HG03045 (cell line): ENCODE measurements at regions not wholly inside any gene's neighbourhood (a gene's known extent, or its start where the extent isn't known, plus 50 kb on each side); places are given as distances from the start of the nearest gene placed in this dataset.

Experiments
- ATAC-seq: cut with Tn5 transposase; IDR thresholded peaks from one replicate; pipeline ENCODE4 v1.9.1; 2021; ENCODE audit warnings: mild to moderate bottlenecking, moderate library complexity; ENCODE audit not compliant: unreplicated experiment

DNA sequence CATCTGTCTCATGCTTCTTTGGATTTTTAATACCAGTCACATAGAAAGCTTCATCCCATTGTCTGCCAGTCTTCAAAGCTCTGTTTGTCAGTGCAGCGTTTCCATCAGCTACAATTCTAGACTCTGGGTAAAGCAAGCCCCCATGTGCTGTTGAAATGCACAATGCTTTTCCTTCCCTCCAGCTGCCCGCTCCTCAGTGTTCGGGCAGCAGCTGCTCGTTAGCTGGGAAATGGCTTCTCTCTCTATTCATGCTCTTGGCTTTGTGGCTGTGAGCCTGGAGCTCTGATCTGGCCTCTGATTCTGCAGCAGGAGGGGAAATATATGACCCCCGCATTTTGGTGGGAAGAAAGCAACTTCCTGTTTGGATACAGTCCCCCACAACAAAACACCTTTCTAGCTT, 213.0 kb upstream of the CDYL start:
- ATAC-seq, result no peak

- no peak for ATAC-seq
Observed at GRCh38 chr6:4561773-4562400, 214.3 kb upstream of the CDYL start.

DNA sequence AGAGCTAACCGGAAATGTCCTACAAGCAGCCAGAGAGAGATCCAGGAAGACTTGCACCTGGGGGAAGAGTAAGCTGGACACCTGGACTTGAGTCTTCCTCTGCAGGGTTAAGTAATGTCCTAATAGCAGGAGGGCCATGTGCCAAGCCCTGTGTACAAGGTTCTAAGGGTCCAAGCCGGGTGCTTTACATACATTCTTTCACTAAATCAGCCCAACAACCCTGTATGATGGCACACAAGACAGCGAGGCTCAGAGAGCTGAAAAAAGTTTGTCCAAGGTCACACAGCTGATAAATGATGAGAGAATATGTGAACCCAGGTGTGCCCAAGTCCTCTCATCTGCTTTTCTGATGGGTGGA, 215.1 kb upstream of the CDYL start:
- no peak for ATAC-seq

DNA sequence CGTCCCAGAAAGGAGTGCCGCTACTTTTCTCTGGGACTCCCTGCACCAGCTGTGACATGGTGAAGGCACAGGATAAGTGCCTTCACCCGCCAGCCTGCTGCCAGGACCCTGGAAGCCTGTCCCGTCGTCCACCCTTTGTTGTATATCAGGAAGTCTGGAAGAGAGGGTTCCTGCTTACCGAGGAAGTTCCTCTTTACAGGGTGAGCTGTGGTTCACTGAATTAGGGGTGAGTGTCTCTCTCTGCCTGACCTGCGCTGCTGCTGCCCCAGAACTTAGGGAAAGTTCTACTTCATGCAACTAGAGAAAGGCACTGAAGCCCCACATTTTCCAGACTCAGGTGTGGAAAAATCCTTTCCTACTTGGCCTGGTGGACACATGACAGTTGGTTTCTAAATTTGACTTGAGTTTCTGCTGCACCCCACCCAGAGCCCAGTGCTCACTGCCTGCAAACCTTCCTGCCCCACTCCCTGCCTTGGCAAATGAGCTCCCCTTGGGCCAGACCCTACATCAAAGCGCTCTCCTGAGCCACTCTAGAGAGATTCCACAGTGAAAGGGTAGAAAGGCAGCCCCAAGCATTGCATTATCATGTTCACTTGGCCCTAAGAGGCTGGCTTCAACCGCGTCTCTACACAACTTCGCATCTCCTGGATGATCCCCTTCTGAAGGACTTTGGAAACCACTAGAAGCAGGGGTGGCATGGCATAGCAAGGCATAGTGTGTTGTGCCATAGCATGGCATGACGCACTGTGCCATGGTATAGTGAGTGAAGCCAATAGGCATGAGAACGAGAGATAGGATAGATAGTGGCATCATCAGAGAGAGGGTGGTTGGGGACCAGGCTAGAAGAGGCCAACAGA, 215.8 kb upstream of the CDYL start:
- no peak for ATAC-seq

DNA sequence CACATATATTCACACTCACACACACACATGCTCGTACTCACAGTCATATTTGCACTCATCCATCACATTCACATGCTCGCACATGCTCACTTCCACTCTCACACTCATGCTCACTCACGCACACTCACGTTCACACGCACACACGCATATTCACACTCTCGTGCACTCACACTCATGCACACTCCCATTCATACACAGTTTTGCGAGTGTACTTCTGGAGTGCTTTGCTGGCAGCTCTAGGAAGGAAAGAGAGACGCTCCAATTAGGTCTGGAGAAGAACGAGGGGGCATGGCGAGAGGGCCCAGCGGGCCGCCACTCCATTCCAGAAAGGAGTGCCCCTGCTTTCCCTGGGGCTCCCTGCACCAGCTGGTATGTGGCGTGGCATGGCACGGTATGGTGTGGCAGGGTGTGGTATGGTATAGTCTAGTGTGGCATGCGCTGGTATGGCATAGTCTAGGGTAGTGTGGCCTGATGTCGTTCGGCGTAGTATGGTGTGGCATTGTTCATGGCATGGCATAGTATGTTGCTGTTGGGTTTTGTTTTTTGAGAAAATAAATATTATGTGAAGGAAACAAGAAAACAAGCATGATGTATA, 216.8 kb upstream of the CDYL start:
- no peak for ATAC-seq

- no peak for ATAC-seq
Observed at GRCh38 chr6:4554645-4555044, 221.6 kb upstream of the CDYL start.

GRCh38 chr6:4553387-4553786, 222.8 kb upstream of the CDYL start:
- ATAC-seq, result no peak

DNA sequence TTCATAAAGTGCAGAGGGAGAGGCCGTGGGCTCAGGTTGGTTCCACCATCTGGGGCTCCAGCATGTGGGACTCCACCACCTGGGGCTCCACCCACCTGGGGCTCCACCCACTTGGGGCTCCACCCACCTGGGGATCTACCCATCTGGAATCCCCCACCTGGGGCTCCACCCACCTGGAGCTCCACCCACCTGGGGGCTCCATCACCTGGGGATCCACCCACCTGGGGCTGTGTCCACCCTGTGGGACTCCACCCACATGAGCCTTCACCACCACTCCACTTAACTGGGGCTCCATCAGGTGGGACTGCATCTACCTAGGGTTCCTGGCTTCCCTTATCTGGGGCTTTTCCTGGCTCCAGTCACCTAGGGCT, 226.0 kb upstream of the CDYL start:
- ATAC-seq, result no peak

DNA sequence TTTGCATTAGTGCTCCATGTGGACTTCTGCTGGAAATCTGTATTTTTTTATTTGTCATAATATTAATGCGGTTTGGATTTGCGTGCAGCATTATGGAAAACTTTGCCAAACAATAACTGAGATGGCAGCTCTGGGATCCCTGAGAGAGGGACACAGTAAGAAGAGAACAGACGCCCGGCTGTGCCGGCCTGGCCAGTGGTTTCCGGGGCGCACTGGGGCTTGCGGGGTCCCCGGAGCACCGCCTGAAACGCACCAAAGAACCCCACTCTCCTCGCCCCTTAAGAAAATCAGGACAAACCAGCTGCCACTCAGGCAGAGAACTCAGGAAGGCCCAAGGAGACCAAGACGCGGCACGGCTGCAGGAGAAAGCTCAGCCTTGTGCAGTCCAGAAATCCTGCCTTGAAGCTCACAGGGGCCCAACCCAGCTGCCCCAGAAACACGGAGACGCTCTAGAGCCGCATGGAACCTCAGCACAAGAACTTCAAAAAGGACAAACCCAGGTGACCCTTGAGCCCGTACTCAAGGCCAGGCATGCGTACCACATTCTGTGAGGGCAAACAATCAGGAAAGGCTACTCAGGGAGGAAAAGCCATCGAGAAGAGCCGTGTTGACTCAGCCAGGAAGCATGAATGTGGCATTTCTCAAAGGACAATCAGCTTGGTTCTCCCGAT, 226.5 kb upstream of the CDYL start:
- no peak for ATAC-seq

DNA sequence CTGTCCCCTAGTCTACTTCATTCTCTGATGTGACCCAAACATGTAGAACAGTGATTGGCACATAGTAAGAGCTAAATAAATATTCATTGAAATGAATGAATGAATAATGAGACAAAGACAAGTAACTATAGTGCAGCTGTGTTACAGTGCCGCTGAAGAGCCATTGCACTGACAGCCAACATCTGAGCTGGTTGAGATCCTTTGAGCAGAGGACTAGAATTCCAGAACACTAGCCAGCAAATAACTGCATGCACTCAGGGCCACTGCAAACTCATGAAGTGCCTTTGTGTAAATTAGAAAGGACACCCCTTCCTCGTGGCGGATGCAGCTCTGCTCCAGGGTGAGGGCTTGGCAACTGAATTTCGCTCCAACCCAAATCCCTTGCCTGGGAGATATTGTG, 230.3 kb upstream of the CDYL start:
- no peak for ATAC-seq

DNA sequence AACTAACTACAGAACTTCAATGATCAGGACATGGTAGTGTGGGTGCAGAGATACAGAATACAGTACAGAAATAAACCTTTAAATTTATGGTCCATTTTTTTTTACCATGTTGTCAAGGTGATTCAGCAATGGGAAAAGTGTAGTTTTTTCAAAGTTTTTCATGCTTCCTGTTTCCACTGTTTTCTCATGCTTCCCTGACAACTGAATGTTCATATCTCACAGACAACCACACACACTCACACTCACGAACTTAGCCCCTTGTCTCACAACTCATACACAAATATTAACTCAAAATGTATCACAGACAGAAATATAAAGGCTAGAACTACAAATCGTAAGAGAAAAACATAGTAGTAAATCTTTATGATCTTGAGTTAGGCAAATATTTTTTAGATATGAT, 232.6 kb upstream of the CDYL start:
- no peak for ATAC-seq

DNA sequence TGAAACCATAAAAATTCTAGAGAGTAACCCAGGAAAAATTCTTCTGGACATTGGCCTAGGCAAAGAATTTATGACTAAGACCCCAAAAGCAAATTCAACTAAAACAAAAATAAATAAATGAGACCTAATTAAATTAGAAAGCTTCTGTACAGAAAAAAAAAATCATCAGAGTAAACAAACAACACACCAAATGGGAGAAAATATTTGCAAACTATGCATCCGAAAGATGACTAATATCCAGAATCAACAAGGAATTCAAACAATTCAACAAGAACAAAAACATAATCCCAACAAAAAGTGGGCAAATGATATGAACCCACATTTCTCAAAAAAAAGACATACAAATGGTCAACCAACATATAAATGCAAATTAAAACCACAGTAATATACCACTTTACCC, 242.6 kb upstream of the CDYL start:
- ATAC-seq, result no peak

- ATAC-seq, result no peak
Observed at GRCh38 chr6:4531406-4531805, 244.8 kb upstream of the CDYL start.

DNA sequence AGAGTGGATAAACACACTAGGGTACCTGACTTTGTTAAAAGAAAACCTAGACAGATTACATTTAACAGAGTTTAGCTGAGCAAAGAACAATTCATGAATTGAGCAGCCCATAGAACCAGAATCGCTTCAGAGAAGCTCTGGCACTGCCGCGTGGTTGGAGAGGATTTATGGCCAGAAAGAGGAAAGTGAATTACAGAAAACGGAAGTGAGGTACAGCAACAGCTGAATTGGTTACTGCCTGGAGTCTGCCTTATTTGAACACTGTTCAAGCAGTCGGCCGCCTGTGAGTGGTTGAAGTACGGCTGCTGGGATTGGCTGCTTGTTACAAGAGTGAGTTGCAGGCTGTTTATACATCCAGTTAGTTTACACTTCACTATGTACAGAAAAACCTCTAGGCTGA, 253.8 kb upstream of the CDYL start:
- ATAC-seq, result no peak

DNA sequence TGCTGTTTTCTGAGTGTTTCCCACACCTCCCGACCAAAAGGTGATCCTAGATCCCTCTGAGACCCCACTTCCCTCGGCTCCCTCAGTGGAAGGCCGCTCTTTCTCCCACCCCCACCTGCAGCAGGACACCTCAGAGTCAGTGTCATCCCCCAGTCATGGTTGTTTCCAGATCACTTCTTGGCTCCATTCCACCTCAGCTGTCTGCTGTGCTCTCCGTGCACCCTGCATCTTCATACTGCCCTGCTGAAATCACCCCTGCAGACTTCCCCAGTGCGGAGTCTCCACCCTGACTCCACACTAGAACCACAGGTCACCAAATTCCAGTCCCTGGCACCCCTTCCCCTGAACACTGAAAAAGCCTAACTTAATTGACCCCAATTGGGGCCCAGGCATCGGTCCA, 255.1 kb upstream of the CDYL start:
- ATAC-seq, result no peak

GRCh38 chr6:4518506-4518905, 257.7 kb upstream of the CDYL start:
- no peak for ATAC-seq

GRCh38 chr6:4516206-4516605, 260.0 kb upstream of the CDYL start:
- ATAC-seq, result no peak

GRCh38 chr6:4513561-4513960, 262.6 kb upstream of the CDYL start:
- ATAC-seq, result no peak

- ATAC-seq, result no peak
Observed at GRCh38 chr6:4512051-4512471, 264.1 kb upstream of the CDYL start.

DNA sequence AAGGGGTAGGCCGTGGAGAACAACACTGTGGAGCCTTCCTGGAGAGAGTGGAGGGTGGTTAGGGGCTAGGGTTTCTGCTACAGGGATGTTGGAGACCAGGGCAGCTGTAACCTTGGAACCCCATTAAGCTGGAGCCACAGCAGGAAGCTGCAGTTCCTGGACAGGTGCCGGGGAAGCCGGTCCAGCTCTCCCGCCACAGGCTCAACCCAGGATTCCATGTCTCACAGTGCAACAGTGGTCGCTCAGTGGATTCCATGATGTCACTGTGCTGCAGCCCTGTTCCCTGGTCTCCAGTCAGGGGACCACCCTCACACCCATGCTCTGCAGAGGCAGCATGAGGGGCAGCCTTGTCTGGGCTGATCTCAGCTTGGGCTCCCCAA, 264.6 kb upstream of the CDYL start:
- no peak for ATAC-seq

DNA sequence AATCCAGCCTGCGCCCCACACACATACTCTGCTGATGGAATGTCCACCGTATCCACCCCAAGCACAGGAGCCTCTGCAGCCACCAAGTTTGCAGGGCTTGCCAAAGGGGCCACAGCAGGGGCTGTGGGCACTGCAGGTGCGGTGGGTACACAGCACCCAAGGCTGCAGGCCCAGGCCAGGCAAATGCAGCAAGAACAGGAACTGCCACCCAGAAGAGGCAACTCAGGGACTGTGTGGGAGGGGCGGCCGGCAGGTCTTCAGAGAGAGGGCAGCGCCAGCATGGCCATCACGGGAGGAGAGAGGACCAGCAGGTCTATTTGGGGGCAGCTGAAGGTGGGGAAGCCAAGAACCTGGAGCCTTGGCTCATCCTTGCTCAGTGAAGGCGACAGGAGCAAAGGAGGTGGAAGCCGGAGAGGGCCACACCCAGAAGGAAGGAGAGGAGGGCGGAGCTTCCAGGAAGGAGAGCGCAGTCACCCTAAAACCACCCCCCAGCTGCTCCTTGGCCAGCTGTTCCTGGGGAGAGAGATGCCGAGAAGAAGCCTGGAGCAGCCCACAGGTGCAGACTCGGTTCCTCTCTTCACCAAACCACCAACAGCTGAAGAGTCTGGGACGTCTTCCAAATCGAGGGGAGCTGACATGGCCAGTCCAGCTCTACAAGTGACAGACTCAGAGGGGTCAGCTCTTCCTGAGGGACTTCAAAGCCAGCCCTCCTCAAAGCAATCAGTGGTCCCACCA, 265.1 kb upstream of the CDYL start:
- ATAC-seq, result no peak
